GM12878 (cell line): ENCODE measurements at regions not wholly inside any gene's neighbourhood (a gene's known extent, or its start where the extent isn't known, plus 50 kb on each side); places are given as distances from the start of the nearest gene placed in this dataset.

Experiments
- ATAC-seq: fragments of 200-7000 bp; cut with Tn5 transposase; 3 replicates; pipeline ENCODE4 v1.9.1; 2020; ENCODE audit warnings: mild to moderate bottlenecking, moderate library complexity
- BruUV-seq: library from RNA; stranded (reverse); fragments of 400-500 nt; replicated peaks from 2 replicates; lab custom pipeline; 2021; lab: Mats Ljungman, UMichigan
- CTCF ChIA-PET: fragments of 300-600 bp; sonication (Branson Sonifier 250); formaldehyde crosslinking; extraction: SDS; loops from one replicate; lab custom pipeline; 2021; ENCODE audit warnings: inconsistent platforms; lab: Yijun Ruan, JAX
- POLR2A ChIA-PET: fragments of 350-600 bp; formaldehyde crosslinking; extraction: SDS; loops from one replicate; lab custom pipeline; 2021; ENCODE audit warnings: inconsistent platforms; lab: Charles Lee
- RAD21 ChIA-PET: fragments of 300-600 bp; sonication (Branson Sonifier 250); formaldehyde crosslinking; loops from one replicate; lab custom pipeline; 2023; ENCODE audit warnings: antibody characterized with exemption; ENCODE audit not compliant: unreplicated experiment; lab: Charles Lee
- SMC1A ChIA-PET: fragments of 300-600 bp; sonication (Branson Sonifier 250); formaldehyde crosslinking; loops from one replicate; lab custom pipeline; 2023; ENCODE audit not compliant: unreplicated experiment, uncharacterized antibody; lab: Charles Lee
- DNase-seq: peaks from one replicate; pipeline ENCODE4 v3.0.0-alpha.2; 2011; ENCODE audit warnings: low read depth, low spot score
- FAIRE-seq: peaks from 3 replicates; lab custom pipeline; 2011; peaks lifted over from hg19 to GRCh38; lab: Jason Lieb, UNC
- H2AFZ ChIP-seq: 2 replicates; pipeline ENCODE4 v1.6.0; 2011; ENCODE audit warnings: low read depth, low read length, control low read depth; ENCODE audit not compliant: control insufficient read depth
- H3K27ac ChIP-seq: 2 replicates; pipeline ENCODE4 v1.5.1; 2011; ENCODE audit warnings: control low read depth; ENCODE audit not compliant: control insufficient read depth, insufficient read depth
- H3K27me3 ChIP-seq, 2 experiments: replicated peaks in 1 of 2; 2 replicates each; pipeline versions ENCODE4 v1.6.0 to v1.6.1; 2011; ENCODE audit warnings: low read length in 1 of 2; ENCODE audit not compliant: control insufficient read depth in 2 of 2, insufficient read depth in 2 of 2
- H3K36me3 ChIP-seq, 2 experiments: 2 replicates each; pipeline ENCODE4 v1.5.1; 2011; ENCODE audit warnings: low read length in 1 of 2; ENCODE audit not compliant: control insufficient read depth in 2 of 2, insufficient read depth in 2 of 2
- H3K4me1 ChIP-seq: 2 replicates; pipeline ENCODE4 v1.6.1; 2011; ENCODE audit warnings: mild to moderate bottlenecking, low read length, moderate library complexity, mixed read lengths; ENCODE audit not compliant: control insufficient read depth, insufficient read depth
- H3K4me2 ChIP-seq: 2 replicates; pipeline ENCODE4 v1.6.0; 2011; ENCODE audit warnings: control low read depth; ENCODE audit not compliant: control insufficient read depth, insufficient read depth
- H3K4me3 ChIP-seq: fragments of 200-600 bp; sonication (generic); 2 replicates; pipeline ENCODE4 v1.5.1; 2016
- H3K79me2 ChIP-seq: 2 replicates; pipeline ENCODE4 v1.6.0; 2011; ENCODE audit warnings: low read length; ENCODE audit not compliant: control insufficient read depth, insufficient read depth
- H3K9ac ChIP-seq: 2 replicates; pipeline ENCODE4 v1.8.0; 2011; ENCODE audit warnings: low read length, control low read depth, mixed read lengths; ENCODE audit not compliant: control insufficient read depth, insufficient read depth
- H3K9me3 ChIP-seq: replicated peaks from 3 replicates; pipeline ENCODE4 v1.5.1; 2011; ENCODE audit warnings: mild to moderate bottlenecking, low read length; ENCODE audit not compliant: control insufficient read depth, insufficient read depth
- H4K20me1 ChIP-seq: 2 replicates; pipeline ENCODE4 v1.6.0; 2011; ENCODE audit not compliant: control insufficient read depth, insufficient read depth
- ETV6 ChIP-seq, 2 experiments: fragments of 450-650 bp in 1 of 2; IDR thresholded peaks in 1 of 2; conservative IDR thresholded peaks in 1 of 2; 2 replicates each; pipeline ENCODE4 v1.6.1; 2014; ENCODE audit warnings: antibody characterized with exemption in 1 of 2, borderline replicate concordance in 1 of 2, low read depth in 1 of 2, mild to moderate bottlenecking in 1 of 2, moderate library complexity in 1 of 2
- NR2F1 ChIP-seq: fragments of 450-650 bp; conservative IDR thresholded peaks from 2 replicates; pipeline ENCODE4 v1.6.1; 2017; ENCODE audit warnings: mild to moderate bottlenecking
- POU2F2 ChIP-seq: IDR thresholded peaks from 3 replicates; pipeline ENCODE4 v1.6.1; 2011; ENCODE audit warnings: low read depth, mild to moderate bottlenecking, low read length, borderline replicate concordance
- STAT1 ChIP-seq: fragments of 450-650 bp; conservative IDR thresholded peaks from 2 replicates; pipeline ENCODE4 v1.6.1; 2014; ENCODE audit warnings: antibody characterized with exemption, mild to moderate bottlenecking
- TARDBP ChIP-seq: IDR thresholded peaks from 2 replicates; pipeline ENCODE4 v1.6.1; 2016; ENCODE audit warnings: borderline replicate concordance
- ZBTB11 ChIP-seq: fragments of 450-650 bp; formaldehyde crosslinking; IDR thresholded peaks from 2 replicates; pipeline ENCODE4 v1.5.0; 2022; ENCODE audit warnings: mild to moderate bottlenecking, missing genetic modification characterization
- ZNF217 ChIP-seq: fragments of 450-650 bp; IDR thresholded peaks from 2 replicates; pipeline ENCODE4 v1.6.1; 2017; ENCODE audit warnings: antibody characterized with exemption, mild to moderate bottlenecking
- WGBS: methylation state at CpG from one replicate; pipeline ENCODE4 v1.1.6; 2016; ENCODE audit warnings: low lambda C conversion rate; ENCODE audit not compliant: insufficient replicate concordance, insufficient coverage; ENCODE audit errors: missing lambda C conversion rate; 5-methylcytosine and 5-hydroxymethylcytosine counted together
- in situ Hi-C: fragments of 300-500 bp; cut with MboI; formaldehyde crosslinking; loops from 9 replicates; pipeline ENCODE4 v1.14.3; 2018; ENCODE audit warnings: mixed read lengths
- intact Hi-C: fragments of 100-400 bp; cut with micrococcal nuclease; formaldehyde crosslinking; loops from one replicate; pipeline ENCODE4 v1.14.2; 2022; ENCODE audit not compliant: unreplicated experiment
- TF ChIP-seq, protein P1 (sequence below): IDR thresholded peaks from 2 replicates; pipeline ENCODE4 v1.6.1; 2012; ENCODE audit warnings: low read length, inconsistent platforms

- no peak for TF ChIP-seq ZBTB11
- TF ChIP-seq NR2F1, result no peak
- no peak for TF ChIP-seq POU2F2
- TF ChIP-seq, protein P1, sequence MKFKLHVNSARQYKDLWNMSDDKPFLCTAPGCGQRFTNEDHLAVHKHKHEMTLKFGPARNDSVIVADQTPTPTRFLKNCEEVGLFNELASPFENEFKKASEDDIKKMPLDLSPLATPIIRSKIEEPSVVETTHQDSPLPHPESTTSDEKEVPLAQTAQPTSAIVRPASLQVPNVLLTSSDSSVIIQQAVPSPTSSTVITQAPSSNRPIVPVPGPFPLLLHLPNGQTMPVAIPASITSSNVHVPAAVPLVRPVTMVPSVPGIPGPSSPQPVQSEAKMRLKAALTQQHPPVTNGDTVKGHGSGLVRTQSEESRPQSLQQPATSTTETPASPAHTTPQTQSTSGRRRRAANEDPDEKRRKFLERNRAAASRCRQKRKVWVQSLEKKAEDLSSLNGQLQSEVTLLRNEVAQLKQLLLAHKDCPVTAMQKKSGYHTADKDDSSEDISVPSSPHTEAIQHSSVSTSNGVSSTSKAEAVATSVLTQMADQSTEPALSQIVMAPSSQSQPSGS, result no peak
- TF ChIP-seq STAT1, result no peak
- TF ChIP-seq ZNF217, result no peak
- no peak for TF ChIP-seq ETV6 (conservative IDR thresholded peaks at IDR 0.05 in 1 of 2, IDR thresholded peaks at IDR 0.05 in 1 of 2; ENCODE audit: borderline replicate concordance in 1 of 2, low read depth in 1 of 2)
- no peak for TF ChIP-seq TARDBP
- Histone ChIP-seq H3K9me3 (no peaks in the 10 kb centered on the region), H3K36me3 (no peaks in the 10 kb centered on the region), H2AFZ (no peak overlapping the region), H3K27me3 (peaks cover 0 to 2% of the 10 kb centered on the region in 2 experiments; a peak in 1 of 4 replicates), H3K9ac (no peak overlapping the region), H3K4me2 (no peak overlapping the region), H3K4me1 (no peaks in the 10 kb centered on the region), H3K79me2 (no peaks in the 10 kb centered on the region), H3K27ac (no peak overlapping the region), H3K4me3 (no peak overlapping the region), H4K20me1 (no peaks in the 10 kb centered on the region)
- ChIA-PET RAD21 (no interaction called here), POLR2A (no interaction called here), SMC1A (no interaction called here), CTCF (no interaction called here)
- no TSS peak for BruUV-seq
- in situ Hi-C loops (no loop called here), intact Hi-C loops (no loop called here)
- WGBS, result 46% methylated on average over 31 of the region's 31 CpGs
- FAIRE-seq, result no peak
- no peak for ATAC-seq
- DNase-seq, result no peak
These were observed 339.7 kb downstream of the CTTN start for GRCh38 chr11:70737816-70738630.
